ENCODE measurements at regions not wholly inside any gene's neighbourhood (a gene's known extent, or its start where the extent isn't known, plus 50 kb on each side); places are given as distances from the start of the nearest gene placed in this dataset.

GRCh38 chr9:129398101-129398960 is 220.3 kb upstream of the IER5L start:
- H3K4me3 ChIP-seq (ENCODE audit: low read depth, low read length) = no peak overlapping the region
- DNase-seq (ENCODE audit: low read depth) = no peak
- TF ChIP-seq CTCF (IDR thresholded peaks at IDR 0.05; ENCODE audit: insufficient read depth, low read depth, low read length, missing control alignments) = no peak

- H3K4me3 ChIP-seq (ENCODE audit: low read depth, low read length) = no peak overlapping the region
- DNase-seq (ENCODE audit: low read depth) = no peak
- TF ChIP-seq CTCF (IDR thresholded peaks at IDR 0.05; ENCODE audit: insufficient read depth, low read depth, low read length, missing control alignments) = no peak
Observed at GRCh38 chr9:129397335-129397734, 219.3 kb upstream of the IER5L start.

GRCh38 chr9:129396365-129396708 is 218.3 kb upstream of the IER5L start:
- no peak for TF ChIP-seq CTCF (IDR thresholded peaks at IDR 0.05; ENCODE audit: insufficient read depth, low read depth, low read length, missing control alignments)
- DNase-seq (ENCODE audit: low read depth) = no peak
- H3K4me3 ChIP-seq (ENCODE audit: low read depth, low read length) = no peak overlapping the region

GRCh38 chr9:129395633-129396364 is 217.7 kb upstream of the IER5L start:
- no peak for DNase-seq (ENCODE audit: low read depth)
- H3K4me3 ChIP-seq (ENCODE audit: low read depth, low read length) = no peak overlapping the region
- TF ChIP-seq CTCF (IDR thresholded peaks at IDR 0.05; ENCODE audit: insufficient read depth, low read depth, low read length, missing control alignments) = no peak

GRCh38 chr9:129394886-129395279 is 216.8 kb upstream of the IER5L start:
- H3K4me3 ChIP-seq (ENCODE audit: low read depth, low read length) = no peak overlapping the region
- TF ChIP-seq CTCF (IDR thresholded peaks at IDR 0.05; ENCODE audit: insufficient read depth, low read depth, low read length, missing control alignments) = no peak
- DNase-seq (ENCODE audit: low read depth) = no peak

- no peak overlapping the region for H3K4me3 ChIP-seq (ENCODE audit: low read depth, low read length)
- TF ChIP-seq CTCF (IDR thresholded peaks at IDR 0.05; ENCODE audit: insufficient read depth, low read depth, low read length, missing control alignments) = no peak
- DNase-seq (ENCODE audit: low read depth) = no peak
Observed at GRCh38 chr9:129394061-129394885, 216.2 kb upstream of the IER5L start.
